ENCODE measurements at regions not wholly inside any gene's neighbourhood (a gene's known extent, or its start where the extent isn't known, plus 50 kb on each side); places are given as distances from the start of the nearest gene placed in this dataset.

- no peaks in the 10 kb centered on the region for H3K27me3 Mint-ChIP-seq (ENCODE audit: low read depth)
- Histone ChIP-seq H3K18ac (ENCODE audit: insufficient read length, low read depth, low read length) (no peak overlapping the region), H3K23ac (ENCODE audit: insufficient read length, low read depth, low read length) (no peak overlapping the region), H4K8ac (replicated peaks; ENCODE audit: insufficient read length, low read depth, low read length) (no peak overlapping the region), H3K56ac (ENCODE audit: insufficient read length, low read depth, low read length) (no peak overlapping the region), H2BK12ac (ENCODE audit: insufficient read length, low read depth, low read length) (no peak overlapping the region), H3K79me2 (ENCODE audit: insufficient read depth, low read length) (no peaks in the 10 kb centered on the region), H3K23me2 (ENCODE audit: insufficient read length, low read depth, low read length, poor library complexity, severe bottlenecking) (no peaks in the 10 kb centered on the region), H2BK20ac (ENCODE audit: low read depth, low read length, poor library complexity, severe bottlenecking) (no peak overlapping the region), H4K91ac (ENCODE audit: insufficient read length, low read depth, low read length) (no peak overlapping the region), H4K20me1 (ENCODE audit: control insufficient read depth, insufficient read depth, insufficient read length) (no peaks in the 10 kb centered on the region), H3K4me1 (ENCODE audit: insufficient read depth, low read length) (no peaks in the 10 kb centered on the region), H2BK15ac (ENCODE audit: low read depth, low read length) (no peak overlapping the region), H3K4ac (ENCODE audit: low read depth, low read length) (no peak overlapping the region), H3K14ac (ENCODE audit: insufficient read depth, low read length) (no peak overlapping the region), H3K27ac (ENCODE audit: insufficient read length, low read depth, low read length) (no peak overlapping the region), H2BK5ac (ENCODE audit: insufficient read length, low read length) (no peak overlapping the region), H3K79me1 (ENCODE audit: insufficient read depth, low read depth, low read length, poor library complexity, severe bottlenecking) (no peaks in the 10 kb centered on the region), H2BK120ac (ENCODE audit: low read depth, low read length, poor library complexity, severe bottlenecking) (no peak overlapping the region), H3K4me2 (ENCODE audit: insufficient read depth, insufficient read length, low read length) (no peak overlapping the region), H3K27me3 (ENCODE audit: insufficient read depth, low read length) (no peaks in the 10 kb centered on the region), H2AK5ac (ENCODE audit: insufficient read length, low read length) (no peak overlapping the region), H2AFZ (ENCODE audit: low read length) (no peak overlapping the region), H4K5ac (ENCODE audit: insufficient read length, low read depth, low read length) (no peak overlapping the region), H3T11ph (ENCODE audit: low read length) (no peak overlapping the region), H3K9me3 (ENCODE audit: control insufficient read depth, low read depth, low read length) (no peaks in the 10 kb centered on the region), H3K9ac (ENCODE audit: extremely low read depth, insufficient read length, low read length) (no peak overlapping the region)
- no peak for TF ChIP-seq CTCF (conservative IDR thresholded peaks at IDR 0.05)
- no peaks in the 10 kb centered on the region for H3K36me3 Mint-ChIP-seq (ENCODE audit: insufficient read depth in 1 of 3, low read depth in 3 of 3)
- H3K4me1 Mint-ChIP-seq: peaks cover 0 to 4% of the 10 kb centered on the region in 2 experiments; a peak in 2 of 4 replicates
- no CpG with 5 or more reads among the region's 2 CpGs for WGBS (ENCODE audit: extremely low coverage, insufficient read length, low lambda C conversion rate)
- no peaks in the 10 kb centered on the region for H3K9me3 Mint-ChIP-seq
- DNase-seq: no peak
- no peak overlapping the region for H3K4me3 Mint-ChIP-seq
- no peak overlapping the region for H3K27ac Mint-ChIP-seq
Measured at GRCh38 chr21:29423099-29423870, 124.6 kb downstream of the BACH1 start.
